Activated CD4-positive, alpha-beta memory T cell treated with anti-CD3 and anti-CD28 coated beads, Interleukin-2, amount 10 ng/mL, durations not matched to agents 7 days and 5 days (primary cell): ENCODE measurements at regions not wholly inside any gene's neighbourhood (a gene's known extent, or its start where the extent isn't known, plus 50 kb on each side); places are given as distances from the start of the nearest gene placed in this dataset.

ENCODE experiments used
- CTCF ChIA-PET: fragments of 350-600 bp; sonication (Branson Sonifier 250); formaldehyde crosslinking; loops from one replicate; lab custom pipeline; 2021; ENCODE audit warnings: antibody characterized with exemption, inconsistent platforms; lab: Charles Lee
- POLR2A ChIA-PET: fragments of 350-600 bp; sonication (Branson Sonifier 250); formaldehyde crosslinking; loops from one replicate; lab custom pipeline; 2021; ENCODE audit warnings: antibody characterized with exemption; lab: Charles Lee
- DNase-seq: peaks from one replicate; pipeline ENCODE4 v3.0.0-alpha.2; 2020
- H3K27ac Mint-ChIP-seq: one replicate; pipeline ENCODE4 v1.8.0; 2021; ENCODE audit warnings: mild to moderate bottlenecking, mixed read lengths
- H3K27me3 Mint-ChIP-seq: one replicate; pipeline ENCODE4 v1.8.0; 2021; ENCODE audit warnings: mixed read lengths
- H3K36me3 Mint-ChIP-seq: one replicate; pipeline ENCODE4 v1.8.0; 2021; ENCODE audit warnings: low read depth, mixed read lengths
- H3K4me1 Mint-ChIP-seq: one replicate; pipeline ENCODE4 v1.8.0; 2021; ENCODE audit warnings: mixed read lengths
- H3K4me3 Mint-ChIP-seq: one replicate; pipeline ENCODE4 v1.8.0; 2021; ENCODE audit warnings: mild to moderate bottlenecking, mixed read lengths
- H3K9me3 Mint-ChIP-seq: one replicate; pipeline ENCODE4 v1.8.0; 2021; ENCODE audit warnings: mixed read lengths

GRCh38 chr14:82422230-82422629, 888.6 kb upstream of the SEL1L start:
- Mint-ChIP-seq H3K36me3 (no peaks in the 10 kb centered on the region), H3K9me3 (peaks cover 16% of the 10 kb centered on the region), H3K4me1 (no peaks in the 10 kb centered on the region), H3K27ac (no peak overlapping the region), H3K27me3 (no peaks in the 10 kb centered on the region), H3K4me3 (no peak overlapping the region)
- DNase-seq, result no peak
- ChIA-PET CTCF (no interaction called here), POLR2A (no interaction called here)

GRCh38 chr14:82425261-82425660, 891.6 kb upstream of the SEL1L start:
- DNase-seq, result no peak
- Mint-ChIP-seq H3K36me3 (no peaks in the 10 kb centered on the region), H3K4me3 (no peak overlapping the region), H3K9me3 (peaks cover 11% of the 10 kb centered on the region), H3K27ac (no peak overlapping the region), H3K27me3 (no peaks in the 10 kb centered on the region), H3K4me1 (no peaks in the 10 kb centered on the region)
- CTCF ChIA-PET, result no interaction called here
- POLR2A ChIA-PET, result no interaction called here

GRCh38 chr14:82431031-82431430, 897.4 kb upstream of the SEL1L start:
- H3K27me3 Mint-ChIP-seq, result no peaks in the 10 kb centered on the region
- H3K36me3 Mint-ChIP-seq, result no peaks in the 10 kb centered on the region
- ChIA-PET POLR2A (no interaction called here), CTCF (no interaction called here)
- H3K4me1 Mint-ChIP-seq, result no peaks in the 10 kb centered on the region
- H3K9me3 Mint-ChIP-seq, result peaks cover 8% of the 10 kb centered on the region
- H3K4me3 Mint-ChIP-seq, result no peak overlapping the region
- H3K27ac Mint-ChIP-seq, result no peak overlapping the region
- no peak for DNase-seq

- Mint-ChIP-seq H3K4me3 (no peak overlapping the region), H3K9me3 (peaks cover 10% of the 10 kb centered on the region), H3K27ac (no peak overlapping the region), H3K36me3 (no peaks in the 10 kb centered on the region), H3K27me3 (no peaks in the 10 kb centered on the region), H3K4me1 (no peaks in the 10 kb centered on the region)
- CTCF ChIA-PET, result no interaction called here
- POLR2A ChIA-PET, result no interaction called here
- no peak for DNase-seq
These were observed 898.9 kb upstream of the SEL1L start for GRCh38 chr14:82432301-82433105.

GRCh38 chr14:82438436-82438835, 904.8 kb upstream of the SEL1L start:
- POLR2A ChIA-PET, result no interaction called here
- Mint-ChIP-seq H3K27ac (no peak overlapping the region), H3K27me3 (no peaks in the 10 kb centered on the region), H3K36me3 (no peaks in the 10 kb centered on the region), H3K4me1 (no peaks in the 10 kb centered on the region), H3K4me3 (no peak overlapping the region), H3K9me3 (peaks cover 23% of the 10 kb centered on the region)
- DNase-seq, result no peak
- CTCF ChIA-PET, result no interaction called here

- Mint-ChIP-seq H3K9me3 (peaks cover 20% of the 10 kb centered on the region), H3K4me1 (no peaks in the 10 kb centered on the region), H3K27me3 (no peaks in the 10 kb centered on the region), H3K36me3 (no peaks in the 10 kb centered on the region), H3K4me3 (no peak overlapping the region), H3K27ac (no peak overlapping the region)
- ChIA-PET CTCF (no interaction called here), POLR2A (no interaction called here)
- no peak for DNase-seq
These were observed 907.6 kb upstream of the SEL1L start for GRCh38 chr14:82441270-82441669.

GRCh38 chr14:82445810-82446570, 912.3 kb upstream of the SEL1L start:
- peaks cover 19% of the 10 kb centered on the region for H3K9me3 Mint-ChIP-seq
- ChIA-PET POLR2A (no interaction called here), CTCF (no interaction called here)
- no peak overlapping the region for H3K4me3 Mint-ChIP-seq
- no peak overlapping the region for H3K27ac Mint-ChIP-seq
- H3K4me1 Mint-ChIP-seq, result no peaks in the 10 kb centered on the region
- no peak for DNase-seq
- H3K27me3 Mint-ChIP-seq, result no peaks in the 10 kb centered on the region
- H3K36me3 Mint-ChIP-seq, result no peaks in the 10 kb centered on the region

GRCh38 chr14:82447586-82447985, 913.9 kb upstream of the SEL1L start:
- DNase-seq, result no peak
- ChIA-PET CTCF (no interaction called here), POLR2A (no interaction called here)
- H3K4me1 Mint-ChIP-seq, result no peaks in the 10 kb centered on the region
- H3K27me3 Mint-ChIP-seq, result no peaks in the 10 kb centered on the region
- H3K27ac Mint-ChIP-seq, result no peak overlapping the region
- no peaks in the 10 kb centered on the region for H3K36me3 Mint-ChIP-seq
- peaks cover 10% of the 10 kb centered on the region for H3K9me3 Mint-ChIP-seq
- H3K4me3 Mint-ChIP-seq, result no peak overlapping the region

- H3K4me3 Mint-ChIP-seq, result no peak overlapping the region
- H3K27me3 Mint-ChIP-seq, result no peaks in the 10 kb centered on the region
- H3K4me1 Mint-ChIP-seq, result no peaks in the 10 kb centered on the region
- no peak for DNase-seq
- ChIA-PET POLR2A (no interaction called here), CTCF (no interaction called here)
- H3K27ac Mint-ChIP-seq, result no peak overlapping the region
- peaks cover 10% of the 10 kb centered on the region for H3K9me3 Mint-ChIP-seq
- no peaks in the 10 kb centered on the region for H3K36me3 Mint-ChIP-seq
These were observed 916.3 kb upstream of the SEL1L start for GRCh38 chr14:82449926-82450468.

GRCh38 chr14:82451675-82452074, 918.0 kb upstream of the SEL1L start:
- no peak for DNase-seq
- Mint-ChIP-seq H3K4me3 (no peak overlapping the region), H3K36me3 (no peaks in the 10 kb centered on the region), H3K4me1 (no peaks in the 10 kb centered on the region), H3K27ac (no peak overlapping the region), H3K27me3 (no peaks in the 10 kb centered on the region), H3K9me3 (peaks cover 9% of the 10 kb centered on the region)
- POLR2A ChIA-PET, result no interaction called here
- CTCF ChIA-PET, result no interaction called here

- no peaks in the 10 kb centered on the region for H3K4me1 Mint-ChIP-seq
- H3K9me3 Mint-ChIP-seq, result peaks cover 3% of the 10 kb centered on the region
- ChIA-PET POLR2A (no interaction called here), CTCF (no interaction called here)
- H3K36me3 Mint-ChIP-seq, result no peaks in the 10 kb centered on the region
- DNase-seq, result no peak
- H3K27ac Mint-ChIP-seq, result no peak overlapping the region
- H3K27me3 Mint-ChIP-seq, result no peaks in the 10 kb centered on the region
- H3K4me3 Mint-ChIP-seq, result no peak overlapping the region
These were observed 948.7 kb upstream of the SEL1L start for GRCh38 chr14:82482345-82482744.

GRCh38 chr14:82488473-82488872, 954.8 kb upstream of the SEL1L start:
- H3K27me3 Mint-ChIP-seq, result no peaks in the 10 kb centered on the region
- H3K4me1 Mint-ChIP-seq, result no peaks in the 10 kb centered on the region
- ChIA-PET CTCF (no interaction called here), POLR2A (no interaction called here)
- peaks cover 10% of the 10 kb centered on the region for H3K9me3 Mint-ChIP-seq
- H3K36me3 Mint-ChIP-seq, result no peaks in the 10 kb centered on the region
- H3K27ac Mint-ChIP-seq, result no peak overlapping the region
- H3K4me3 Mint-ChIP-seq, result no peak overlapping the region
- no peak for DNase-seq

- Mint-ChIP-seq H3K4me1 (no peaks in the 10 kb centered on the region), H3K4me3 (no peak overlapping the region), H3K9me3 (peaks cover 7% of the 10 kb centered on the region), H3K27me3 (no peaks in the 10 kb centered on the region), H3K27ac (no peak overlapping the region), H3K36me3 (no peaks in the 10 kb centered on the region)
- CTCF ChIA-PET, result no interaction called here
- no peak for DNase-seq
- POLR2A ChIA-PET, result no interaction called here
These were observed 956.7 kb upstream of the SEL1L start for GRCh38 chr14:82490397-82490796.
